Gastrocnemius medialis (tissue), 4 donors: ENCODE measurements at regions not wholly inside any gene's neighbourhood (a gene's known extent, or its start where the extent isn't known, plus 50 kb on each side); places are given as distances from the start of the nearest gene placed in this dataset.

ENCODE experiments used
- CTCF ChIP-seq, 5 experiments: fragments of 450-650 bp in 3 of 5; fragments of 200-600 bp in 2 of 5; sonication (generic) in 2 of 5; IDR thresholded peaks in 4 of 5; conservative IDR thresholded peaks in 1 of 5; 1 replicate in 4 of 5; 2 replicates in 1 of 5; pipeline ENCODE4 v1.5.1; 2016 to 2019; ENCODE audit warnings: antibody characterized with exemption in 5 of 5, mild to moderate bottlenecking in 3 of 5, moderate library complexity in 3 of 5
- POLR2A ChIP-seq, 2 donors: fragments of 450-650 bp; IDR thresholded peaks; one replicate each; pipeline ENCODE4 v1.6.1; 2017; ENCODE audit warnings: antibody characterized with exemption in 2 of 2, mild to moderate bottlenecking in 2 of 2, moderate library complexity in 2 of 2

- TF ChIP-seq CTCF (IDR thresholded peaks at IDR 0.05 in 4 of 5, conservative IDR thresholded peaks at IDR 0.05 in 1 of 5) (no peak), POLR2A (IDR thresholded peaks at IDR 0.05) (no peak)
These were observed 190.0 kb upstream of the IRS2 start for GRCh38 chr13:109976206-109976997.
